ENCODE measurements at regions not wholly inside any gene's neighbourhood (a gene's known extent, or its start where the extent isn't known, plus 50 kb on each side); places are given as distances from the start of the nearest gene placed in this dataset.

- TF ChIP-seq, protein P1, sequence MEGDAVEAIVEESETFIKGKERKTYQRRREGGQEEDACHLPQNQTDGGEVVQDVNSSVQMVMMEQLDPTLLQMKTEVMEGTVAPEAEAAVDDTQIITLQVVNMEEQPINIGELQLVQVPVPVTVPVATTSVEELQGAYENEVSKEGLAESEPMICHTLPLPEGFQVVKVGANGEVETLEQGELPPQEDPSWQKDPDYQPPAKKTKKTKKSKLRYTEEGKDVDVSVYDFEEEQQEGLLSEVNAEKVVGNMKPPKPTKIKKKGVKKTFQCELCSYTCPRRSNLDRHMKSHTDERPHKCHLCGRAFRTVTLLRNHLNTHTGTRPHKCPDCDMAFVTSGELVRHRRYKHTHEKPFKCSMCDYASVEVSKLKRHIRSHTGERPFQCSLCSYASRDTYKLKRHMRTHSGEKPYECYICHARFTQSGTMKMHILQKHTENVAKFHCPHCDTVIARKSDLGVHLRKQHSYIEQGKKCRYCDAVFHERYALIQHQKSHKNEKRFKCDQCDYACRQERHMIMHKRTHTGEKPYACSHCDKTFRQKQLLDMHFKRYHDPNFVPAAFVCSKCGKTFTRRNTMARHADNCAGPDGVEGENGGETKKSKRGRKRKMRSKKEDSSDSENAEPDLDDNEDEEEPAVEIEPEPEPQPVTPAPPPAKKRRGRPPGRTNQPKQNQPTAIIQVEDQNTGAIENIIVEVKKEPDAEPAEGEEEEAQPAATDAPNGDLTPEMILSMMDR (IDR thresholded peaks at IDR 0.05) = no peak
- TF ChIP-seq POLR2A (IDR thresholded peaks at IDR 0.05) = no peak
Measured at GRCh38 chrX:6694977-6695376, 160.1 kb upstream of the VCX3A start.

All from Peyer's patch (tissue), 4 donors.